Inferior parietal cortex (tissue), 1 donor: ENCODE measurements at regions not wholly inside any gene's neighbourhood (a gene's known extent, or its start where the extent isn't known, plus 50 kb on each side); places are given as distances from the start of the nearest gene placed in this dataset.

ENCODE experiments used
- DNase-seq: peaks from one replicate; pipeline ENCODE4 v3.0.0-alpha.2; 2016; ENCODE audit errors: extremely low spot score

GRCh38 chr2:71812736-71813135 lies 334.9 kb downstream of the CYP26B1 start:
- DNase-seq = no peak

GRCh38 chr2:71811726-71812125 lies 335.9 kb downstream of the CYP26B1 start:
- no peak for DNase-seq

DNA sequence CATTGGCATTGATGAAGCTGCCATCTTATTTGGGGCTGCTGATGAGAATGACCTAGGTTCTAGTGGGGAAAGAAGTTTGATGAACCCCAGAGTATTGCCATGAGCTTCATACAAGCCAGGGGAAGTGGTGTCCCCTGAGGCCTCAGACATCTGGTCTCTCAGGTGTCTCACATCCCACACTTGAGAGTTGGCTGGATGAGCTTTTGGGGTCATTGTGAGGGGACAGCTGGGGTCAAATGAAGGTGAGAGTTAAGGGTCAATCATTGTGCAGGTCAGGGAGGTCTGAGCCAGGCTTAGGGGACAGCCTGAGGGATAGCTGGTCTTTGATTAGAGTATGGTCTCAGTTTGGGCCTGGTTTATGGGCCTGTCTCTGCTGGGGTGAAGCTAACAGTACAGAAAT lies 336.5 kb downstream of the CYP26B1 start:
- DNase-seq = no peak

GRCh38 chr2:71807581-71808451 lies 339.8 kb downstream of the CYP26B1 start:
- DNase-seq = no peak

DNA sequence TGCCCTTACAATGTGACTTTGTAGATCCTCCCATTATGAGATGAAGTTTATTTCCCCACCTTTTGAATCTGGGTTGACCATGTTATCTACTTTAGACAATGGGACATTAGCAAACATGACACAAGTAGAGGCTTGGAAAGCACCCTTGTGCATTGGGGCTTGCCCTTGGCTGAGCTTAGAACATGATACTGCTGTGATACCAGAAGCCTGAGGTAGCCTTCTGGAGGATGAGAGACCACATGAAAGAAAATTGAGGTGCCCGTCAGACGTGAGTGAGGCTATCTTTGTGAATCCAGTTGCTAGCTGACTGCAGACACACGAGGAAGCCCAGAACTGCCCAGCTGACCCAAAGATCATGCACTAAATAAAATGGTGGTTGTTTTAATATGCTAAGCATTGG lies 341.2 kb downstream of the CYP26B1 start:
- DNase-seq = no peak

GRCh38 chr2:71804281-71804751 lies 343.3 kb downstream of the CYP26B1 start:
- DNase-seq = no peak

GRCh38 chr2:71803398-71803797 lies 344.3 kb downstream of the CYP26B1 start:
- no peak for DNase-seq

- no peak for DNase-seq
Observed at GRCh38 chr2:71802556-71802955, 345.1 kb downstream of the CYP26B1 start.

DNA sequence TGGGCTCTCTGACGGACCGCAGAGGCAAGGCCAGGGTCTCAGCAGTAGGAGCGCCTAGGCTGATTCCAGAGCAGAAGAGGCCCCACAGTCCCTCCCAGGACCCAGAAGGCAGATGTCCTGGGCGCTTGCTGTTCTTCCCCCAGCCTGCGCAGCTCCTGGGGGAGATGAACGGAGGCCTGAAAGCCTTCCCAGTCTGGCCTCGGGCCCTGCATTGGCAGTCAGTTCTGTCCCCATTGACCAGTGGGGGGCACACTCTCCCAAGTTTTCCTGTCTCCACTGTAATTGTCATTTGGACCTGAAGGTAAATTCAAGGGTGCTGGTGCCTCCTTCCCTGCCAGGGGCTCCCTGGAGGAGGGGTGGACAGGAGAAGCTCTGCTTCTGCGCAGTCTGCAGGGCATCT lies 345.7 kb downstream of the CYP26B1 start:
- DNase-seq = peak; percentile 68

DNA sequence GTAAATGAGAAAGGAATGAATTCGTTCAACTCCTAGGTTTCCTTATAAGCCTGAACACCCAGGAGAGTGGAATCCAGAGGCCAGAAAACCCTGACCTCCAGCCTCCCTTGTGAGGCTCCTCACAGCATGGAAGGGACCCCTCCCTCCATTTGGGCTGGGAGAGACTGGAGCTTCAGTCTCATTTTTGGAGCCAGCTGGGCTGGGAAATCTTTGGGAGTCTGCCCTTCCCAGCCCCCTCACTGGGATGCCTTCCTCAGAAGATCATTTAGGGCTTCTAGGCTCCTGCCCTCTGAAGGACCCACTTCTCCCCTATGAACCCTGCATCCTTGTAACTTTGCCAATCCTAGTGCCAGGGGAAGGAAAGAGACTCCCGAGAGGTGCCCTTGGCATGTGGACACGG lies 346.1 kb downstream of the CYP26B1 start:
- no peak for DNase-seq

DNA sequence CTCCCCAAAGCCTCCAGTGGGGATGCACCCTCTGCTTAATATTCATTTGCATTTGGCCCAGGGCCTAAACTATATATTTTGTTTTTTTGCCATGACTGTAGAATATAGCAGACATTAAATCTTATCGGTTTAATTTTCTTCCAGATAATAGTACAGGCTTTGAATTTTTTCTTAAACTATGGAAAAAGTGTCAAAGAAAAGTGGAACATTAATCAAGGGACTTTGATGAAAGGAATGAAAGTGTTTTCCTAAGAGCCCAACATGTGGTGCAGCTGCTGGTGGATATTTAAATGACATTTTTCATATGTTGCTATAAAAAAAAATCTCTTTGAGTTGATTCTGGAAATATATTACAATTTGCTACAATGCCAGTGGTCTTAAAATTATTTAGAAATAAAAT lies 346.8 kb downstream of the CYP26B1 start:
- DNase-seq = no peak

DNA sequence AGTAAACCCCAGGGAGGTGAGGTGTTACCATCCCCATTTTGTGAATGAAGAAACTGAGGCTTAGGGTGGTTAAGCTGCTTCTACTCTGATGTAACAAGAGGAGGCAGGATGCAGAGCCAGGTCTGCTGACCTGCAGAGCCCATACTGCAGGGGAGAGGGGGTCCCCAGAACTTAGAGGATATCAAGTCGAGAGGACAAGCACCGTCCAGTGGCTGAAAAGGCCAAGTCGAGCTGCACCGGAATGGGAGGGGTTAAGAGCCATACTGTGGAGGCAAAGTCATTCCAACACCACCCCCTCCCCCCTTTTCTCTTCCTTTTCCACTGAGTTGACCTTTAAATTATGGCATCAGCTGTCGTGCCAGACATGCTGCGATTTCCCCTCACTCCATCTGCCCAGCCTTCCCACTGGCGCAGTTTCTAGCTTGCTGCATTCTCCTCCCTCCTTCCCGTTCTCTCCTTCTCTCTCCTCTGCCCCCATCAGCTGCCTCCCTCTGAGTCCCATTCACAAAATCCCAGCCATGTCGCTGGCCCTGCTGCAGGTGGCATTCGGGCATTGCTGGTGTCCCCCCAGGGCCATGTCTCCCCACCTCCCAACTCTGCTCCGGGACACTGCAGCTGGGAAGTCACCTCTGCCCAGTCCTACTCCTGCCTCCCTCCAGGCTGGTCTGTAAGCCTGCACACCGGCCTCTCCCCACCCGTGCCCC lies 346.9 kb downstream of the DYSF start:
- no peak for DNase-seq

DNA sequence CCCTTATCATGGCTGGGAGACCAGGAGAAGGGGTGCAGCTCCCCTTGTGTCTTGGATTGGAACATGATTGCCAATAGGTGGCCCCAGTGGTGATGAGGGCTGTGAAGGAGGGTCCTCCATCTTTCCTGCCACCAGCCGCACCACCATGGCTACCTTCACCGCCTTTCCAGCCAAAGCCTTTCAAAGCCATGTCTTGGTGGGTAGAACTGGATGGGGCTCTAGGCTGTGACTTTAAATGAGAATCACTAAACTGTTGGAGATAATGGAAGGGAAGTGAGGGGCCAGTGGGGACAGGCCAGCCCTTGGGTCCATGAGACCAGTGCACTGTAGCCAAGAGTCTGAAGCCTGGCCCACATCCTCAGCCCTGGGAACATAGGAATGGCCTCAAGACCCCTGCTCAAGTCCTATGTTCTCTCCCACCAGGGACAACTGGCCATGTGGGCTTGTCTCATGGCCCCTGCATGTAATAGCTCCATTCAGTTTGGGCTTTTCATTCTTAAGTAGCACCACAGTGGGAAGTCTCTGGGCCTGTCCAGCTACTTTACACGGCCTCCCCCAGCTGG lies 345.7 kb downstream of the DYSF start:
- DNase-seq = no peak

DNA sequence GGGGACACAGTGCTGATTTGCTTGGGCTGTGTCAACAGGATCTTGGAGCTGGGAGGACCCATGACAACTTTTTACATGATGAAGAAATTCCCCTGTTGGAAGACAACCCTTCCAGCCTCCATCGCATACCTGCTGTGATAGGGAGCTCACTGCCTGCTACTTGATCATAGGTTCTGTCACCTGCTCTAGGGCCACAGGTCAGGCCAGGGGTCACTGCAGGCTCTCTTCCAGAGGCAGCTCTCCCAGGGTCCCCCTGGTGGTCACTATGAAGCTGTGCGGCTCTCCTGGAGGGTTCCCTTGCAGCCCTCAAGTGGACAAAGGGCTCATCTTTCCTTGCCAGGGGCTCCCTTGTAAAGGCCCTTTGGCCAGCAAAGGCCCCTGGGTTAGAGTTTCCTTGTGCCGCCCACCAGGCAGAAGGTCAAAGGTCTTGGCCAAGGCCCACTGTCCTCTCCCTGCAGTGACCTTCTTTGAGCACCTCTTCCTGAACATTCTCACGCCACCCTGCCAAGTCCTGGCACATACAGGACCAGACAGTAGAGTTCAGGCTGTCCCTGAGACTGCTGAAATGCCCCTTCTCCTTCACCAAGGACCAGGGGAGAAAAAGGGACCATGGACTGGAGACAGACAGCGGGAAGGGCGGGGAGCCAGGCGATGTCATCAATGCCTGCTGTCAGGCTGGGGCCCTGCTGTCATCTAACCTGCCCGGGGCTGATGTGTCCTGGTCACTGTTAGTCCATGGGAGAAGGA lies 345.1 kb downstream of the DYSF start:
- DNase-seq = peak; percentile 34

GRCh38 chr2:71797035-71797810 lies 343.9 kb downstream of the DYSF start:
- DNase-seq = no peak

- no peak for DNase-seq
Observed at GRCh38 chr2:71796174-71796593, 342.8 kb downstream of the DYSF start.

DNA sequence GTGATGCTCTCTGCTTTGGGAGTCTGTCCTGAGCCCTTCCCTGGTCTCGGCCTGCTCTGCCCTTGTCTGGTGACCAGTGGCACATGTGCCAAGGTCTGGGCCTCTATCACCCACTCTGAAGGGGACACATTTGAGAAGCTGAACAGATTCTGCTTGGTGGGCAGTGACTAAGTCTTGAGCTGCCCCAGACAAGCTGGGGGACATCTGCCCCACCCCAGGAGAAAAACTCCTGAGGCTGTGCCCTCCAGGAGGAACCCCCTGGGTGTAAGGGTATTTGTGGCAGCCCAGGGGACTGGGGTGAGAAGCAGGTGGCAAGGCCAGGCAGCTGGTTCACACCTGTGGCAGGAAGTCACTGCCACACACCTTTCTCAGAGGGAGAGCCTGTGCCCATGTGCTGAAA lies 342.1 kb downstream of the DYSF start:
- no peak for DNase-seq

- no peak for DNase-seq
Observed at GRCh38 chr2:71794611-71795010, 341.2 kb downstream of the DYSF start.

- DNase-seq = no peak
Observed at GRCh38 chr2:71793926-71794325, 340.6 kb downstream of the DYSF start.

DNA sequence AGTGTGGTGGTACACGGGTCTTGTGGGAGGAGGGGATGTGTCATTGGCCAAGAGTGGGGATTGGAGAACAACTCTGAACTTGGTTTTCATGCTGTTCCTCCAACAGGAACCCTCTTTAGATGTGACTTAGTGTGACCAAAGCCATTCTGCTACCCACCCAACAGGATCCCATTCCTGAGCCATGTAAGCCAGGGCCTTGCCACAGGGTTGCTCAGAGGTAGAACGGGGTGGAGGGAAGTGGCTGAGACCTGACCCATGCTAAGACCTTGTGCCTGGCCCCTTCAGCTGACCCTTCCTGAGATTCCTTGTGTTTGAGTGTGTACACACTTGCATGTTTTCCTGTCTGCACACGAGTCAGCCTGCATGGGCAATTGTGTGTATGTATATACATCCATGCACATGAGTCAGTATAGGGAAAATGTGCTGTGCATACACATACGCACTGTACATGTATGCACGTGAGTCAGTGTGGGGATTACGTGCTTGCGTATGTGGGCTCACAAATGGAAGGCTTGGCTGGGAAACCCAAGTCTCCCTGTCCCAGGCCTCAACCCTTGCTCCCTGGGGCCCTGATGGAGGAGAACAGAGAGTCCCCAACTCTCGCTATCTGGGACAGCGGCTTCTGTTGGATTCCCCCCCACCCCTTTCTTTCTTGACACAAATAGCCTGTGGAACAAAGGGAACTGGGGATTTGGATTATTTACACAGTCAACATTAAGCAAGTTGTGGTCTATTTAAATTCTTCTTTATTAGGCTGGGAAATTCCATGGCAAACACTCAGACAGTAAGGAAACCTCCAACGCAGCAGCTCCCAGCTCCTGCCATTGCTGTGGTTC lies 339.8 kb downstream of the DYSF start:
- no peak for DNase-seq
